ENCODE measurements at regions not wholly inside any gene's neighbourhood (a gene's known extent, or its start where the extent isn't known, plus 50 kb on each side); places are given as distances from the start of the nearest gene placed in this dataset.

GRCh38 chr2:205937211-205937610 is 148.8 kb downstream of the INO80D start:
- TF ChIP-seq CTCF (IDR thresholded peaks at IDR 0.05), result no peak

GRCh38 chr2:205936446-205936845 is 149.5 kb downstream of the INO80D start:
- TF ChIP-seq CTCF (IDR thresholded peaks at IDR 0.05), result no peak

GRCh38 chr2:205934443-205934842 is 151.5 kb downstream of the INO80D start:
- no peak for TF ChIP-seq CTCF (IDR thresholded peaks at IDR 0.05)

- no peak for TF ChIP-seq CTCF (IDR thresholded peaks at IDR 0.05)
These were observed 153.1 kb downstream of the INO80D start for GRCh38 chr2:205932861-205933260.

- no peak for TF ChIP-seq CTCF (IDR thresholded peaks at IDR 0.05)
These were observed 154.6 kb downstream of the INO80D start for GRCh38 chr2:205931388-205931787.

GRCh38 chr2:205930209-205930608 is 155.8 kb downstream of the INO80D start:
- no peak for TF ChIP-seq CTCF (IDR thresholded peaks at IDR 0.05)

GRCh38 chr2:205929246-205929942 is 156.6 kb downstream of the INO80D start:
- TF ChIP-seq CTCF (IDR thresholded peaks at IDR 0.05), result no peak
